ENCODE measurements at regions not wholly inside any gene's neighbourhood (a gene's known extent, or its start where the extent isn't known, plus 50 kb on each side); places are given as distances from the start of the nearest gene placed in this dataset.

DNA sequence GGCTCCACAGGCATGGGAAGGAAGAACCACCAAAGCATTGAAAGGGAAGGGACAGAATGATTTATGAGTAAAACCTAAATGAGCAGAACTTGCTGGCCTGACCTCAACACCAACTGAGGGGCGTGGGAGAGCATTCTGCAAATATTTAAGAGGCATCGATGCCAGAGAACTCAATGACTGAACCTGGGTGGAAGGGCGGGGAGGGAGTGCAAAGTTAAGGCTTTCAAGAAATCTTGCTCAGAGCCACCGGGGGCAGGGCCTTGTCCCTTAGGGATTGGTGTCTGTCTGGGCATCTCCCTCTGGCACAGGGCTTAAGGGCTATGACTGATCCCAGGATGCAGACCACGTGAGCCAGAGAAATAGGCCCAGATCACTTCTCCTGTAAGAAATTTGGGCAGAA lies 137.1 kb downstream of the ADAMTS15 start:
- Mint-ChIP-seq H3K4me1 (no peaks in the 10 kb centered on the region), H3K27ac (no peak overlapping the region), H3K4me3 (no peak overlapping the region), H3K27me3 (peaks cover 12% of the 10 kb centered on the region), H3K36me3 (ENCODE audit: low read depth) (no peaks in the 10 kb centered on the region), H3K9me3 (no peaks in the 10 kb centered on the region)
- no peak for ATAC-seq (replicated peaks)

DNA sequence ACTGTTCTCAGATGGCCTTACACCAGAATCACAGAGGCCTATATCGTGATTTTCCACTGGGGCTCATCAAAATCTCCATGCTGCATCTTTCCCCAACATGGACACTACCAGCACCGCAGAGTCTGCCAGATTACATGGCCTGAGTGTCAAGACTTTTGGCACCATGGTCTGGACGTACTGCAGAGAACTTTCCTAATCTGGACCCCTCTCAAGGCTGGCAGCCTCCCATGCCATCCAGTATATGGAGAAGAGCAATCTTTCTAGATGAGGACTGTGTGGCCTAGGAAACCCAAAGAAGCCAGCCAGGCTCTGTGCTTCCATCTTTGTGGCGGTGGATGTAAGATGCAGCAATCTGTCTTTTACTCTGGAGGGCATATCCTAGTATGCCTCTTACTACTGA lies 139.2 kb downstream of the ADAMTS15 start:
- Mint-ChIP-seq H3K4me3 (no peak overlapping the region), H3K27ac (no peak overlapping the region), H3K4me1 (no peaks in the 10 kb centered on the region), H3K9me3 (no peaks in the 10 kb centered on the region), H3K27me3 (peaks cover 12% of the 10 kb centered on the region), H3K36me3 (ENCODE audit: low read depth) (no peaks in the 10 kb centered on the region)
- no peak for ATAC-seq (replicated peaks)

DNA sequence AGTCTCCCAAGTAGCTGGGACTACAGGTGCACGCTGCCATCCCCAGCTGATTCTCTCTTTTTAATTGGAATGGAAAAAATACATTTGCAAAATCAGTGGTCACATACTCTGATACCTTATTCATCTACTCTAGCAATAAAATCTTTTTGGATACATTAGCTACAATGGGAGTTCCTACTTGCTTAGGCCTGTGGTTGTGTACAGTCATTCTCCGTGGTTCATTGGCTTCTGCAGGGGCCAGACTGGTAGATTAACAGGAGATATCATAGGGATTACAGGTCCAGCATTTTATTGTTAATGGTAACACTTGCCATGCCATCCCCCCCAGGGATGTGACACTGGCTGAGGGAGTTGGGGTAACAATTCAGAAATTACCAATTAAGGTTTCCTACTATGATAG lies 140.0 kb downstream of the ADAMTS15 start:
- Mint-ChIP-seq H3K4me3 (no peak overlapping the region), H3K9me3 (no peaks in the 10 kb centered on the region), H3K27ac (no peak overlapping the region), H3K36me3 (ENCODE audit: low read depth) (no peaks in the 10 kb centered on the region), H3K27me3 (peaks cover 8% of the 10 kb centered on the region), H3K4me1 (no peaks in the 10 kb centered on the region)
- no peak for ATAC-seq (replicated peaks)

DNA sequence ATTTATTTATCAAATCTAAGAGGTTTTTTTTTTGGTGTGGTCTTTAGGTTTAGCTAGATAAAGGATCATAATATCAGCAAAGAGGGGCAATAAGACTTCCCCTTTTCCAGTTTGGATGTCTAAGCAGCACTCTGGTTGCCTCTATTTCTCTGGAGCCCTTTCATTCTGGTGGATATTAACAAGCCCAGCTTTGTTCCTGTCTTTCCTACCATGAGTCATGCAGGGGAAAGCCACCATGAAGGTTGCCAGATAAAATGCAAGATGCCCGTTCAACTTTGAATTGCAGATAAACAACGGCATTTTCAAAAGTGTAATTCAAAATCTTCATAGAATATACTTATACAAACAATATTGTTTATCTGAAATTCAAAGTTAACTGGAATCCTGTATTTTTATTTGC lies 143.6 kb downstream of the ADAMTS15 start:
- H3K27me3 Mint-ChIP-seq = peaks cover 12% of the 10 kb centered on the region
- no peaks in the 10 kb centered on the region for H3K36me3 Mint-ChIP-seq (ENCODE audit: low read depth)
- H3K27ac Mint-ChIP-seq = no peak overlapping the region
- H3K4me3 Mint-ChIP-seq = no peak overlapping the region
- no peaks in the 10 kb centered on the region for H3K9me3 Mint-ChIP-seq
- H3K4me1 Mint-ChIP-seq = no peaks in the 10 kb centered on the region
- ATAC-seq (replicated peaks) = no peak

DNA sequence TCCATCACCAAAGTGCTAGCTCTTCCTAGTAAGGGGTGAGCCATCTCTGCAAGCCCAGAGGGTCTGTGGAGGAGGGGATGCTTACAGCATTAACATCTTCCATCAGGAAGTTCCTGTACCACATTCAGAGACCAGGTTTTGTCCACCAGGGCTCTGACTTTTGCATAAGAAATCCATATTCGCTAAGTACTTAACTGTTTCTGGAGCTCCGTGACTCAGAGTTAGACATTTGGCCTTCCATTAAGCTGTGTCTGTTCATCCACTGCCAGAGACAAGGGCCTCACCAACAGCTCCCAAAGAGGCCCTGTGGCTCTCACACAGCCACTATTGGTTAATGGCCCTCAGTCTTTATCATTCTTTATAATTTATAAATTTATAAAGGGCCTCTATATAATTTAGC lies 144.6 kb downstream of the ADAMTS15 start:
- no peak for ATAC-seq (replicated peaks)
- H3K9me3 Mint-ChIP-seq = no peaks in the 10 kb centered on the region
- no peaks in the 10 kb centered on the region for H3K36me3 Mint-ChIP-seq (ENCODE audit: low read depth)
- H3K4me3 Mint-ChIP-seq = no peak overlapping the region
- H3K4me1 Mint-ChIP-seq = no peaks in the 10 kb centered on the region
- H3K27me3 Mint-ChIP-seq = peaks cover 12% of the 10 kb centered on the region
- no peak overlapping the region for H3K27ac Mint-ChIP-seq

DNA sequence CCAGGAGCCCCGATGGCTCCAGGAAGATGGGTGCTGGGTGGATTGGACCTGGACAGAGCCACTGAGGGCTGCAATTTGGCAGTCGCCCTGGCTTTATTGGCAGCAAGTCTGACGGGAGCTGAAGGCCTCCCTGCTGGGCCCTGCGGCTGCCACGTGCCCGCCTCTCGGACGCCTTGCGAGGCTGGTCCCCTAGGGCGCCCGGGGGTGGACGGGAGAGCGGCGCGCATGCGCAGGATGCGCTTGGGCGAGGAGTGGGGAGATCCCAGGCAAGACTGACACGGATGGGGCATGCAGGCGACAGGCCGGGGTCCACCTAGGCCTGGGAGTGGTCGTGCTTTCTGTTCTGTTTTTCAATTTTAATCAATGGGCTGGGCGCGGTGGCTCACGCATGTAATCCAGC lies 150.0 kb downstream of the ADAMTS15 start:
- H3K4me3 Mint-ChIP-seq = no peak overlapping the region
- H3K27ac Mint-ChIP-seq = no peak overlapping the region
- H3K27me3 Mint-ChIP-seq = peaks cover 7% of the 10 kb centered on the region
- no peaks in the 10 kb centered on the region for H3K9me3 Mint-ChIP-seq
- no peak for ATAC-seq (replicated peaks)
- H3K36me3 Mint-ChIP-seq (ENCODE audit: low read depth) = no peaks in the 10 kb centered on the region
- H3K4me1 Mint-ChIP-seq = no peaks in the 10 kb centered on the region

DNA sequence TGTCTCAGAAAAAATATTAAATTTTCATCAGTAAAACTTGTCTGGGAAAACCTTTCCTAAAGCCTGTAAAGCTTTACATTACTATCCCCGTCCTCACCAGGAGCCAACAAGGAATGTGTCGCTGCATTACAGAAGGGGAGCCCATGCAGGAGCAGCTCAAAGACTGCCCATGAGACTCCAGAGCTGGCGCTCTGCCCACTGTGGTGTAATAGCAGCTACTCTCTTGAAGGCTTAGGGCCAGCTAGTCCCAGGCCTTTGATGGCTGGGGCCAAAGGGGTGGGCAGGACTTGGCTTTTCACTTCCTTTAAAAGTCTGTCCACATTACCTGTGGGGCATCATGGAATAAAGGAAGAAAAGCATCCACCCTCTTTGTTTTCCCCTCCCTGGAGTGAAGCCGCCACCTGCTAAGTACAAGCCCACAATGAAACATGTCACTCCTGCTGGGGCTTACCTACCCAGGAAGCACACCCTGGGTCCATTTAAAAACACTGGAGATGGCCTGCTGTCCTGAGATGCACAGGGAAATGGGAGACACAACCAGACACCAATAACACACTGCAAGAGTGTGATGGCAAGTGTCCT lies 150.7 kb downstream of the ADAMTS15 start:
- no peak for ATAC-seq (replicated peaks)
- no peaks in the 10 kb centered on the region for H3K36me3 Mint-ChIP-seq (ENCODE audit: low read depth)
- no peaks in the 10 kb centered on the region for H3K9me3 Mint-ChIP-seq
- H3K4me3 Mint-ChIP-seq = no peak overlapping the region
- H3K27me3 Mint-ChIP-seq = peaks cover 3% of the 10 kb centered on the region
- H3K4me1 Mint-ChIP-seq = no peaks in the 10 kb centered on the region
- no peak overlapping the region for H3K27ac Mint-ChIP-seq

DNA sequence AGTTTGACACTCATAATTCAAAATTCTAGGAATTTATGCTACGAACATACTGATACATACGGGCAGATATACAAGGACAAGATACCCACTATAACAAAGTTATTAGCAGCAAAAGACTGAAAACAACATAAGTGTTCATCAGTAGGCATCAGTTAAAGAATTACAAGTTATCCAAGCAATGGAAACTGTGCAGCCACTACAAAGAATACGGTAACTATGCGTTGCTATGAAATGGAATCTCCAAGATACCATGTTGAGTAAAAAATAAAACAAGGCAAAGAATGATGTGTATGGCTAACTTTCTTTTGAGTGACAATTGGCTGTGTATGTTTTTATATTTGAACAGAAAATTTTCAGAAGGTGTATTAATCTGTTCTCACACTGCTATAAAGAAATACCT lies 151.7 kb downstream of the ADAMTS15 start:
- no peak overlapping the region for H3K27ac Mint-ChIP-seq
- no peaks in the 10 kb centered on the region for H3K36me3 Mint-ChIP-seq (ENCODE audit: low read depth)
- no peaks in the 10 kb centered on the region for H3K4me1 Mint-ChIP-seq
- H3K9me3 Mint-ChIP-seq = no peaks in the 10 kb centered on the region
- no peak for ATAC-seq (replicated peaks)
- H3K4me3 Mint-ChIP-seq = no peak overlapping the region
- peaks cover 3% of the 10 kb centered on the region for H3K27me3 Mint-ChIP-seq

DNA sequence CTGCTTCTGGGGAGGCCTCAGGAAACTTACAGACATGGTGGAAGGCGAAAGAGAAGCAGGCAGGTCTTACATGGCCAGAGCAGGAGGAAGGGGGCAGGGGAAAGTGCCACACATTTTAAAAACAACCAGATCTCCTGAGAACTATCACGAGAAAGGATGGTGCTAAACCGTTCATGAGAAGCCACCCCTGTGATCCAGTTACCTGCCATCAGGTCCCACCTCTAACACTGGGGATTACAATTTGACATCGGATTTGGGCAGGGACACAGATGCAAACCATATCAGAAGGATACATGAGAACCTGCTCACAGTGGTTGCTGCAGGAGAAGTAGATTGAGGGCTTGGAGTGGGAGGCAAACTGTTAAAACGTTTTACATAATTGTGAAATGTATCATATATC lies 152.2 kb downstream of the ADAMTS15 start:
- no peak overlapping the region for H3K27ac Mint-ChIP-seq
- H3K36me3 Mint-ChIP-seq (ENCODE audit: low read depth) = no peaks in the 10 kb centered on the region
- H3K9me3 Mint-ChIP-seq = no peaks in the 10 kb centered on the region
- peaks cover 1% of the 10 kb centered on the region for H3K27me3 Mint-ChIP-seq
- ATAC-seq (replicated peaks) = no peak
- H3K4me1 Mint-ChIP-seq = no peaks in the 10 kb centered on the region
- H3K4me3 Mint-ChIP-seq = no peak overlapping the region

DNA sequence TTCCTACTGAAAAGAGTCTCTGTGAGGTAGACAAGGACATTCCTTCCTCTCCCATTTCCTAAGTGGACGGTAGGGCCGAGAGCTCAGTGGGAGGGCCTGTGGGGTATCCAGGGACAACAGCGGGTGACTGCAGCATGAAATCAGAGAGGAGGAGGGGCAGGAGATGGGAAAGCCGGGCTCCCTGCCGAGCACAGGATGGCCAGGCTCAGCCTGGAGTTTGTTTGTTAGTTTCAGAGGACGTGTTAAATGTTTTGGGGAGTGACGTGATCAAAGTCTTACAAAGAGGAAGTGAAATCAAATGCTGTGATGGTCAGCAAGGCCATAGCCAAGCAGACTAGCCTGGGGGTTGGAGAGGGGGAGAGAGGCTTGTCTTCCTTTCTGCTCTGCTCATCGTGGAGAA lies 152.7 kb downstream of the ADAMTS15 start:
- no peaks in the 10 kb centered on the region for H3K27me3 Mint-ChIP-seq
- H3K4me3 Mint-ChIP-seq = no peak overlapping the region
- ATAC-seq (replicated peaks) = no peak
- H3K4me1 Mint-ChIP-seq = no peaks in the 10 kb centered on the region
- H3K9me3 Mint-ChIP-seq = no peaks in the 10 kb centered on the region
- H3K36me3 Mint-ChIP-seq (ENCODE audit: low read depth) = no peaks in the 10 kb centered on the region
- no peak overlapping the region for H3K27ac Mint-ChIP-seq

DNA sequence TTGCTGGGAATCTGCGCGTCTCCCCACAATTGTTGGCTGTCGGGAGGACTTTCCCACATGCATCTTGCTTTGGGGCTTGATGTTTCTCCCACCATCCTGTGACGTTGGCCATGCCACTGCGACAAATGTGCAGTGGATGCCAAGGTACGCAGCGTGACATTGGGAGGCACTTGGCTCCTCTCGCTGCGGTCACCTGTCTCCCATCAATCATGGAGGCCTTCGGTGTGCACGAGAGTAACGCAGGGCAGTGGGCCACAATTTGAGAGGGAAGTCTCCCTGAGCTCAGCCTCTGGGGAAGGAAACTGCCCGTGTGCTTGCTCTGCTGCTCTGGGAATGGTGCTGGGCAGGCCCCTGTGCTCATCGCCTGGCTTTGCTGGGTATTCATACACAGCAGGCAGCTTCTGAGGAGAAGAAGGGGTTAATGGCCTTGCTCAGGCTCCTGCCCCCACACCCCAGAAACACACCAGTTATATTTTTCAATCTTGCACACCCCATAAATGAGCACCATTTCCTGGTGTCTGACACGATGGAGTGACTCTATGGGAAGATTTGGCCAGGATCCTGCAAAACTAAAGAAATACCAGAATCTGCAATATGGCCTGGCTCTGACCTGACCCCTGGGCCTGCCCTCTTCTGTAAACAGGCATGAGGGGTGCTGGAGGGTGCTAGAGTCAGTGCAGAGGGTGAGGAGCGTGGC lies 153.5 kb downstream of the ADAMTS15 start:
- no peak overlapping the region for H3K27ac Mint-ChIP-seq
- no peaks in the 10 kb centered on the region for H3K4me1 Mint-ChIP-seq
- ATAC-seq (replicated peaks) = no peak
- H3K27me3 Mint-ChIP-seq = no peaks in the 10 kb centered on the region
- no peaks in the 10 kb centered on the region for H3K36me3 Mint-ChIP-seq (ENCODE audit: low read depth)
- H3K9me3 Mint-ChIP-seq = no peaks in the 10 kb centered on the region
- H3K4me3 Mint-ChIP-seq = no peak overlapping the region

DNA sequence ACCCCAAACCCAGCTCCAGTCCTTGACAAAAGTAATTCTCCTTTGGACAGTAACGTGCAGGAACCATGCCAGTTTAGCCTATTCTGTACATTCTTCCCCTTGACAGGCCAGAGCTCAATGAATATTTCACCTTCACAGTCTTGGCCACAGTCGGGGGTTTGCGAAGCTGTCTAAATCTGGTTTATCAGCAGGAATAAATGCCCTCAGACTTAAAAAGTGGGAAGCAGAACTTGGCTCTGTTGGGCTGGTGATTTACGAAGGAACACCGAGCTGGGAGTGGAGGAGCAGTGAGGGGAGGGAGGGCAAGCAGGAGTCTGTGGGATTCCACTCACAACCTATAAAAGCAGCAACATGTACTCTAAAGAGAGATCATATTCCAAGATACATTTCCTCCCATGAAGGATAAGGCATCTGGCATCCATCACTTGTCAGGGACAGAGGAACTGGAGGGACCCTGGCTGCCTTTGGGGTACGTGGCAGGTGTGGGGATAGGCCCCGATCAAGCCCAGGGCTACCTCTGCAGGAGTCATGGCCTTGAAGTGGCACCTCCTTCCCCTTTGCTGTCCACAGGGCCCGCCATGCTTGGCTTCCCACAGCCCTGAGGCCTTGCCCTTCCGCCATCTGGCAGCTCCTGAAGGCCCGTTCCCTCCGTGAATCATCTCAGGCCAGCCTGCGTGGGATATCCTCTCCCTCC lies 154.3 kb downstream of the ADAMTS15 start:
- no peaks in the 10 kb centered on the region for H3K4me1 Mint-ChIP-seq

DNA sequence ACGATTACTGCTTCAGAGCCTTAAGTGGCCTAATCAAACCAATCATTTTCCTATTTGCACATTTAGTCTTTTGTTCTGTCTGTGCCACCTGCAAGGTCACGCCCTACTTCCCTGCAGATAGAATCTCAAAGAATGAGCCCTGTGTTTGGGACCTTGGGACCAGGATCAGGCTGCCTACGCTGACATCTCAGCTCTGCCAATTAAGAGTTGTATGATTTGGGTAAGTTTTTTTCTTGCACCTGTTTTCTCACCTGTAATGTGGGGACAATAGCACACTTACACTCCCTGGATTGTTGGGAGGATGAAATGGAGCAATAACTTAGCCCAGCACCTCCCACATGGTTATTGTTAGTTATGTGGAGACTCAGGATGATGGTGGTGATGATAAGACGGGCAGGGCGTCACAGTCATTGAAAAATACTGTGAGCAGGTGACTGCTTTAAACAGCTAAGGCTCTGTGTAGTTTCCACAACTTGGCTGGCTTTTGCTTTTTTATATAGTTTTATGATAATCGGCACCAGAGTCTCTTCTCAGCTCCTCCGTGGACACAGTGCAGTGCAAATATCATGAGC lies 155.0 kb downstream of the ADAMTS15 start:
- Mint-ChIP-seq H3K36me3 (ENCODE audit: low read depth) (no peaks in the 10 kb centered on the region), H3K4me3 (no peak overlapping the region)
- ATAC-seq (replicated peaks) = no peak

More for the DNA sequence above, 154.3 kb downstream of the ADAMTS15 start:
- no peak overlapping the region for H3K4me3 Mint-ChIP-seq
- H3K27me3 Mint-ChIP-seq = no peaks in the 10 kb centered on the region
- no peaks in the 10 kb centered on the region for H3K36me3 Mint-ChIP-seq (ENCODE audit: low read depth)
- H3K27ac Mint-ChIP-seq = no peak overlapping the region
- H3K9me3 Mint-ChIP-seq = no peaks in the 10 kb centered on the region
- no peak for ATAC-seq (replicated peaks)

DNA sequence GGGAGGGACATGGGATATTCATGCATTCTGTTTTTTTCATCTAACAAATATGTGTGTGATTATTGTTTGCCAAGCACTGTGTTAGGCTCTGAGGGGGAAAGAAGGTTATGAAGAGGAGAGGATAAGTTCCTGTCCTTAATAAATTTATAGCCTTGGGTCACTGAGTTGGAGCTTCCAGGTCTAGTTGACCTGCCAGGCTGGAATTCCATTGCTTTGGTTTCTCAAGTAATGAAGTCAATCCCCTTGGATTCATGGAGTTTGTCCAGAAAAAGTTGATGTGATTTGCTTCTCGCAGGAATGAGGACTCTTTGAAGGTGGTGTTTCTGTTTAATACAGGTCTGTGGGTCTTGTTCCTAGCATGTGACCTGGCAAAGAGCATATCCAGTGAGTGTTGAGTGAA lies 156.2 kb downstream of the ADAMTS15 start:
- H3K9me3 Mint-ChIP-seq = no peaks in the 10 kb centered on the region
- H3K4me3 Mint-ChIP-seq = no peak overlapping the region
- H3K27me3 Mint-ChIP-seq = peaks cover 3% of the 10 kb centered on the region
- H3K36me3 Mint-ChIP-seq (ENCODE audit: low read depth) = no peaks in the 10 kb centered on the region
- H3K4me1 Mint-ChIP-seq = no peaks in the 10 kb centered on the region
- ATAC-seq (replicated peaks) = no peak
- H3K27ac Mint-ChIP-seq = no peak overlapping the region

More for the DNA sequence above, 155.0 kb downstream of the ADAMTS15 start:
- no peaks in the 10 kb centered on the region for H3K9me3 Mint-ChIP-seq
- H3K27me3 Mint-ChIP-seq = peaks cover 3% of the 10 kb centered on the region
- no peak overlapping the region for H3K27ac Mint-ChIP-seq
- no peaks in the 10 kb centered on the region for H3K4me1 Mint-ChIP-seq

DNA sequence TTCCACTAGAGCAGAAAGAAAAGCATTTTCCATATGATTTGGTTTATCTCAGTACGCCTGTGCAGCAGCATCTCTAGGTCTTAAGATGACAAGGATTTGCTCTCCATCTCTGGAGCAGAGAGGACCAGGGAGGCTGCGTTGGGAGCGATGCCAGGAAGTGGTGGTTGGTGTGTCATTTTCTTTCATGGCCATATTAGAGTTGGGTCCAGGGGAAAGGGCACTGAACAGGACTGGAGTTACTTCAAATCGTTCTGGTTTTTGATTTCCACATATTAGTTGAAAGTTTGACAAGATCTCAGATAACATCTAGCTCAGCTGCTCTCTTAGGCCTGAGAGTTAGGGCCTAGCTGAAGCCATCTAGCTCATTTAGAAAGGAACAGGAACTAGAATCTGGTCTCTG lies 157.7 kb downstream of the ADAMTS15 start:
- Mint-ChIP-seq H3K4me1 (no peaks in the 10 kb centered on the region), H3K27me3 (peaks cover 3% of the 10 kb centered on the region), H3K9me3 (no peaks in the 10 kb centered on the region), H3K27ac (no peak overlapping the region), H3K36me3 (ENCODE audit: low read depth) (no peaks in the 10 kb centered on the region), H3K4me3 (no peak overlapping the region)
- ATAC-seq (replicated peaks) = no peak
